Ishikawa (cell line): ENCODE measurements at regions not wholly inside any gene's neighbourhood (a gene's known extent, or its start where the extent isn't known, plus 50 kb on each side); places are given as distances from the start of the nearest gene placed in this dataset.

ENCODE experiments used
- CEBPB ChIP-seq: IDR thresholded peaks from 2 replicates; pipeline ENCODE4 v1.6.1; 2012
- CREB1 ChIP-seq: IDR thresholded peaks from 2 replicates; pipeline ENCODE4 v1.6.1; 2012; ENCODE audit warnings: low read depth
- EGR1 ChIP-seq: IDR thresholded peaks from 2 replicates; pipeline ENCODE4 v1.6.1; 2012
- EP300 ChIP-seq: IDR thresholded peaks from 2 replicates; pipeline ENCODE4 v1.6.1; 2012; ENCODE audit warnings: borderline replicate concordance
- FOXM1 ChIP-seq: IDR thresholded peaks from 2 replicates; pipeline ENCODE4 v1.6.1; 2012; ENCODE audit warnings: low read depth, borderline replicate concordance
- NFIC ChIP-seq: IDR thresholded peaks from 2 replicates; pipeline ENCODE4 v1.6.1; 2012
- RAD21 ChIP-seq: IDR thresholded peaks from 2 replicates; pipeline ENCODE4 v1.6.1; 2012; ENCODE audit warnings: low read depth
- REST ChIP-seq: IDR thresholded peaks from 2 replicates; pipeline ENCODE4 v1.6.1; 2012; ENCODE audit warnings: low read depth, mild to moderate bottlenecking
- TAF1 ChIP-seq: IDR thresholded peaks from 2 replicates; pipeline ENCODE4 v1.6.1; 2012; ENCODE audit warnings: low read depth, mild to moderate bottlenecking
- TCF12 ChIP-seq: IDR thresholded peaks from 2 replicates; pipeline ENCODE4 v1.6.1; 2012; ENCODE audit warnings: low read depth
- TEAD4 ChIP-seq: IDR thresholded peaks from 2 replicates; pipeline ENCODE4 v1.6.1; 2012
- YY1 ChIP-seq: IDR thresholded peaks from 2 replicates; pipeline ENCODE4 v1.6.1; 2012; ENCODE audit warnings: low read depth
- ZBTB7A ChIP-seq: IDR thresholded peaks from 2 replicates; pipeline ENCODE4 v1.6.1; 2012; ENCODE audit warnings: low read depth
- TF ChIP-seq, protein P1 (sequence below): IDR thresholded peaks from 2 replicates; pipeline ENCODE4 v1.6.1; 2012
- TF ChIP-seq, protein P2 (sequence below): IDR thresholded peaks from 2 replicates; pipeline ENCODE4 v1.6.1; 2012

GRCh38 chr10:111750165-111750849, 433.3 kb downstream of the GPAM start:
- no peak for TF ChIP-seq TAF1

DNA sequence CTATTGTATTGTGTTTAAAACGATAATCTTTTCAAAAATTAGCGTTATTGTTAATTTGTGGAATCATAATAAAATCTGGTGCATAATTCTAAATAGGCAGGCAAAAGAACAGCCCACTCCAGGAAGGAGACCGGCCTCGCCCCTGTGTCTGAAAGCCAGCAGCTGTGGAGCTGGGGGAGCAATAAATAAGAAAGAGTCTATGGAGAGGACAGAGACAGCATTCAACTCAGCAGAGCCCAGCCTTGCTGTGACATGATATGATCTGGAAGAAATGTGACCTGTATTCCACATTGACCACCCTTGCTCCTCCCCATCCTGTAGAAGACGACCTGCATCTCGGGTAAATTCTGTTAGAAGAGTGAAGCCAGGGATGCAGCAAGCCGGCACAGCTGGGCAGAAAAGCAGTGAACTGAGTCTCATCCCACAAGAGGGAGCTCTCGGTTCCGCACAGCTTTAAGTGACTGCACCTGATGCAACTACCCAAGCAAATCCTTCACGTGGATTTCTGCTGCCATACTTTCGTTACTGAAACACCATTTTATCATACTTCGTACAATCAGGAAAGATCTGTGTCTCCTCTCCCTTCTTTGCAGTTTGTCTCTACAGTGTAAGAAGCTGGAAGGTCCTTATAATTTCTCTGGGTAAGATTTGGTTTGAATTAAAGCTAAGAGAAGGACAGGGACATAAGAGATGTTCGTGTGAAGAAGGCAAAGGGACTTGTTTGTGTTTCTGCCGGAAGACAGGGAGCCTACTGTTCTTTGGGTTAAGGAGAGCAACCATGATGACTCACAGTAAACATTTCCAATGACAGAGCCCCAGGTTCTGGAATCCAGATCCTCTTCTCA, 427.1 kb downstream of the GPAM start:
- TF ChIP-seq ZBTB7A (no peak), RAD21 (peak; percentile 32)

- TF ChIP-seq CREB1 (no peak), FOXM1 (no peak), CEBPB (no peak), TAF1 (no peak), RAD21 (no peak), TEAD4 (no peak), EGR1 (no peak), NFIC (no peak)
These were observed 425.0 kb downstream of the GPAM start for GRCh38 chr10:111758593-111758992.

DNA sequence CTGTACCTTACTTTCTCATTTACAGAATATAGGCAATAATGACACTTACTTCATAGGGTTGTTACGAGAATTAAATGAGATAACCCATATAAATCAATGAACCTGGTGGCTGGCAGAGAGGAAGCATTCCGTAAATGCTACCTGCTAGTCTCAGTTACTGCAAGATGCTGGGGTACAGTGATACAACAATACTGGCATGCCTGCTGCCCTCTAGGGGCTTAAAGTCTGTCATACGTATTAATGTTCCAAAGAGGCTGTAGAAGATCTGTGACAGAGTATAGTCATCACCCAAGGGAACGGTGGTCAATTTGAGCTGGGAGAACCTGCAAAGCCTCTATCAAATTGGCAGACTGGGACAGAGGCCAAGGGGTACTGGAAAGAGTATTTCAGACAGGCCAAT, 421.5 kb downstream of the GPAM start:
- TF ChIP-seq CEBPB = no peak
- TF ChIP-seq RAD21 = no peak
- no peak for TF ChIP-seq TCF12
- TF ChIP-seq YY1 = no peak
- TF ChIP-seq ZBTB7A = no peak
- TF ChIP-seq NFIC = no peak
- TF ChIP-seq, protein P1, sequence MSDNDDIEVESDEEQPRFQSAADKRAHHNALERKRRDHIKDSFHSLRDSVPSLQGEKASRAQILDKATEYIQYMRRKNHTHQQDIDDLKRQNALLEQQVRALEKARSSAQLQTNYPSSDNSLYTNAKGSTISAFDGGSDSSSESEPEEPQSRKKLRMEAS = no peak
- TF ChIP-seq, protein P2, sequence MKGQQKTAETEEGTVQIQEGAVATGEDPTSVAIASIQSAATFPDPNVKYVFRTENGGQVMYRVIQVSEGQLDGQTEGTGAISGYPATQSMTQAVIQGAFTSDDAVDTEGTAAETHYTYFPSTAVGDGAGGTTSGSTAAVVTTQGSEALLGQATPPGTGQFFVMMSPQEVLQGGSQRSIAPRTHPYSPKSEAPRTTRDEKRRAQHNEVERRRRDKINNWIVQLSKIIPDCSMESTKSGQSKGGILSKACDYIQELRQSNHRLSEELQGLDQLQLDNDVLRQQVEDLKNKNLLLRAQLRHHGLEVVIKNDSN = no peak
- TF ChIP-seq FOXM1 = no peak
- no peak for TF ChIP-seq TAF1
- no peak for TF ChIP-seq REST
- TF ChIP-seq EGR1 = no peak
- no peak for TF ChIP-seq CREB1
- no peak for TF ChIP-seq TEAD4

GRCh38 chr10:111765216-111765615, 418.3 kb downstream of the GPAM start:
- TF ChIP-seq, protein P2 = no peak
- TF ChIP-seq, protein P1 = no peak
- TF ChIP-seq EGR1 (no peak), EP300 (no peak), TAF1 (no peak), TEAD4 (no peak), YY1 (no peak), ZBTB7A (no peak), FOXM1 (no peak), RAD21 (no peak), REST (no peak), CREB1 (no peak), NFIC (no peak), TCF12 (no peak), CEBPB (no peak)

GRCh38 chr10:111766464-111766863, 417.1 kb downstream of the GPAM start:
- no peak for TF ChIP-seq EP300
- TF ChIP-seq TCF12 = no peak
- no peak for TF ChIP-seq TAF1
- TF ChIP-seq RAD21 = no peak
- TF ChIP-seq EGR1 = no peak
